ENCODE measurements at regions not wholly inside any gene's neighbourhood (a gene's known extent, or its start where the extent isn't known, plus 50 kb on each side); places are given as distances from the start of the nearest gene placed in this dataset.

- TF ChIP-seq CTCF (IDR thresholded peaks at IDR 0.05 in 8 of 11, conservative IDR thresholded peaks at IDR 0.05 in 3 of 11) (no peak), POLR2AphosphoS5 (IDR thresholded peaks at IDR 0.05) (no peak)
Observed at GRCh38 chr13:21289475-21289874, 113.0 kb downstream of the MRPL57 start.
